Esophagus muscularis mucosa (tissue), 3 donors: ENCODE measurements at regions not wholly inside any gene's neighbourhood (a gene's known extent, or its start where the extent isn't known, plus 50 kb on each side); places are given as distances from the start of the nearest gene placed in this dataset.

Experiments used
- CTCF ChIP-seq, 3 experiments: fragments of 200-600 bp in 2 of 3; fragments of 450-650 bp in 1 of 3; sonication (generic) in 2 of 3; IDR thresholded peaks; one replicate each; pipeline ENCODE4 v1.5.1; 2017 to 2019; ENCODE audit warnings: antibody characterized with exemption in 3 of 3, mild to moderate bottlenecking in 2 of 3, moderate library complexity in 1 of 3
- POLR2AphosphoS5 ChIP-seq, 2 donors: sonication (generic); formaldehyde crosslinking; IDR thresholded peaks; one replicate each; pipeline ENCODE4 v1.6.1; 2017; ENCODE audit warnings: antibody characterized with exemption in 2 of 2

GRCh38 chr2:19540739-19541525 lies 182.5 kb upstream of the OSR1 start:
- TF ChIP-seq CTCF (IDR thresholded peaks at IDR 0.05) (no peak), POLR2AphosphoS5 (IDR thresholded peaks at IDR 0.05) (no peak)
